Nephron progenitor cell (in vitro differentiated cells): ENCODE measurements at regions not wholly inside any gene's neighbourhood (a gene's known extent, or its start where the extent isn't known, plus 50 kb on each side); places are given as distances from the start of the nearest gene placed in this dataset.

Source experiments
- DNase-seq: peaks from one replicate; pipeline ENCODE4 v3.0.0; 2021
- H3K27ac Mint-ChIP-seq: 2 replicates; pipeline ENCODE4 v1.8.0; 2021; ENCODE audit warnings: mild to moderate bottlenecking, moderate library complexity, mixed read lengths
- H3K27me3 Mint-ChIP-seq: 2 replicates; pipeline ENCODE4 v1.8.0; 2021; ENCODE audit warnings: mild to moderate bottlenecking, low read depth, mixed read lengths; ENCODE audit not compliant: poor library complexity
- H3K36me3 Mint-ChIP-seq: 2 replicates; pipeline ENCODE4 v1.8.0; 2021; ENCODE audit warnings: low read depth, mixed read lengths
- H3K4me1 Mint-ChIP-seq: 2 replicates; pipeline ENCODE4 v1.8.0; 2021; ENCODE audit warnings: mixed read lengths
- H3K4me3 Mint-ChIP-seq: 2 replicates; pipeline ENCODE4 v1.8.0; 2021; ENCODE audit warnings: mild to moderate bottlenecking, moderate library complexity, mixed read lengths
- H3K9me3 Mint-ChIP-seq: 2 replicates; pipeline ENCODE4 v1.8.0; 2021; ENCODE audit warnings: mild to moderate bottlenecking, moderate library complexity, mixed read lengths
- CTCF ChIP-seq: fragments of 200-600 bp; sonication (generic); IDR thresholded peaks from 2 replicates; pipeline ENCODE4 v1.5.0; 2021; ENCODE audit warnings: antibody characterized with exemption

GRCh38 chr14:101495284-101495683 is 66.0 kb upstream of the DIO3 start:
- no peak overlapping the region for H3K4me3 Mint-ChIP-seq
- H3K9me3 Mint-ChIP-seq, result peaks cover 29% of the 10 kb centered on the region
- H3K27me3 Mint-ChIP-seq, result peaks cover 19% of the 10 kb centered on the region
- no peak for TF ChIP-seq CTCF
- DNase-seq, result no peak
- H3K27ac Mint-ChIP-seq, result no peak overlapping the region
- H3K4me1 Mint-ChIP-seq, result peaks cover 24% of the 10 kb centered on the region
- H3K36me3 Mint-ChIP-seq, result peaks cover 5% of the 10 kb centered on the region

- Mint-ChIP-seq H3K27me3 (peaks cover 18% of the 10 kb centered on the region), H3K4me3 (no peak overlapping the region)
Observed at GRCh38 chr14:101495827-101496775, 65.2 kb upstream of the DIO3 start.

GRCh38 chr14:101496776-101497683 is 64.3 kb upstream of the DIO3 start:
- no peak for TF ChIP-seq CTCF
- Mint-ChIP-seq H3K36me3 (peaks cover 5% of the 10 kb centered on the region), H3K27ac (no peak overlapping the region), H3K4me3 (no peak overlapping the region), H3K9me3 (peaks cover 23% of the 10 kb centered on the region), H3K27me3 (peaks cover 16% of the 10 kb centered on the region), H3K4me1 (peaks cover 38% of the 10 kb centered on the region)
- DNase-seq, result no peak

More at GRCh38 chr14:101495827-101496775, 65.2 kb upstream of the DIO3 start:
- peaks cover 30% of the 10 kb centered on the region for H3K4me1 Mint-ChIP-seq
- H3K36me3 Mint-ChIP-seq, result peaks cover 5% of the 10 kb centered on the region
- no peak overlapping the region for H3K27ac Mint-ChIP-seq
- DNase-seq, result no peak
- peaks cover 29% of the 10 kb centered on the region for H3K9me3 Mint-ChIP-seq
- TF ChIP-seq CTCF, result no peak

- Mint-ChIP-seq H3K4me1 (peaks cover 38% of the 10 kb centered on the region), H3K36me3 (peaks cover 5% of the 10 kb centered on the region), H3K4me3 (no peak overlapping the region), H3K27me3 (peaks cover 19% of the 10 kb centered on the region), H3K9me3 (peaks cover 19% of the 10 kb centered on the region), H3K27ac (no peak overlapping the region)
- DNase-seq, result no peak
- no peak for TF ChIP-seq CTCF
Observed at GRCh38 chr14:101497684-101498525, 63.4 kb upstream of the DIO3 start.

GRCh38 chr14:101498526-101498860 is 62.8 kb upstream of the DIO3 start:
- Mint-ChIP-seq H3K4me3 (no peak overlapping the region), H3K9me3 (peaks cover 16% of the 10 kb centered on the region), H3K27me3 (peaks cover 20% of the 10 kb centered on the region), H3K36me3 (peaks cover 4% of the 10 kb centered on the region), H3K4me1 (peaks cover 38% of the 10 kb centered on the region), H3K27ac (no peak overlapping the region)
- no peak for TF ChIP-seq CTCF
- no peak for DNase-seq
